MCF 10A (cell line): ENCODE measurements at regions not wholly inside any gene's neighbourhood (a gene's known extent, or its start where the extent isn't known, plus 50 kb on each side); places are given as distances from the start of the nearest gene placed in this dataset.

Experiments
- BruUV-seq: library from RNA; stranded (reverse); fragments of 400-500 nt; replicated peaks from 2 replicates; lab custom pipeline; 2021; lab: Mats Ljungman, UMichigan
- CTCF ChIA-PET: fragments of 300-600 bp; sonication (Branson Sonifier 250); formaldehyde crosslinking; extraction: SDS; loops from one replicate; lab custom pipeline; 2021; ENCODE audit warnings: antibody characterized with exemption, inconsistent platforms; lab: Yijun Ruan, JAX
- POLR2A ChIA-PET: fragments of 300-600, 350-650 bp; sonication (Branson Sonifier 250); formaldehyde crosslinking; extraction: SDS; loops from one replicate; lab custom pipeline; 2020; ENCODE audit warnings: antibody characterized with exemption, inconsistent platforms; lab: Yijun Ruan, JAX
- DNase-seq: peaks from one replicate; pipeline ENCODE4 v3.0.0-alpha.2; 2018; ENCODE audit not compliant: unreplicated experiment
- H3K27ac Mint-ChIP-seq: one replicate; pipeline ENCODE4 v1.8.0; 2022; ENCODE audit warnings: mild to moderate bottlenecking, low read depth, mixed read lengths; ENCODE audit not compliant: unreplicated experiment
- H3K27me3 Mint-ChIP-seq: one replicate; pipeline ENCODE4 v1.8.0; 2022; ENCODE audit warnings: mixed read lengths; ENCODE audit not compliant: insufficient read depth, unreplicated experiment
- H3K36me3 Mint-ChIP-seq: one replicate; pipeline ENCODE4 v1.8.0; 2022; ENCODE audit warnings: mild to moderate bottlenecking, moderate library complexity, mixed read lengths; ENCODE audit not compliant: insufficient read depth, unreplicated experiment
- H3K4me1 Mint-ChIP-seq: one replicate; pipeline ENCODE4 v1.8.0; 2022; ENCODE audit warnings: mixed read lengths; ENCODE audit not compliant: insufficient read depth, unreplicated experiment
- H3K4me3 Mint-ChIP-seq: one replicate; pipeline ENCODE4 v1.8.0; 2022; ENCODE audit warnings: mild to moderate bottlenecking, moderate library complexity, mixed read lengths; ENCODE audit not compliant: unreplicated experiment
- H3K9me3 Mint-ChIP-seq: one replicate; pipeline ENCODE4 v1.8.0; 2022; ENCODE audit warnings: mixed read lengths; ENCODE audit not compliant: unreplicated experiment
- CTCF ChIP-seq: fragments of 200-600 bp; IDR thresholded peaks from one replicate; pipeline ENCODE4 v1.8.0; 2022; ENCODE audit warnings: antibody characterized with exemption, mild to moderate bottlenecking; ENCODE audit not compliant: unreplicated experiment
- intact Hi-C: fragments of 100-400 bp; cut with micrococcal nuclease; formaldehyde crosslinking; loops from 2 replicates; pipeline ENCODE4 v1.14.1; 2022

GRCh38 chr5:29770936-29771335 lies 1422.5 kb upstream of the CDH6 start:
- no peak for DNase-seq
- CTCF ChIA-PET = interaction anchor here (0.6 to 1.5 kb wide), 3 partner anchors 17 to 1387 kb away, joined by 3 to 5 read pairs (median 4); no protein-coding TSS in a partner anchor
- no peaks in the 10 kb centered on the region for H3K27me3 Mint-ChIP-seq
- POLR2A ChIA-PET = interaction anchor here (0.7 kb wide), 1 partner anchor 570 kb away, joined by 3 read pairs; no protein-coding TSS in a partner anchor
- no peak for TF ChIP-seq CTCF
- H3K36me3 Mint-ChIP-seq = no peaks in the 10 kb centered on the region
- intact Hi-C loops = no loop called here
- no TSS peak for BruUV-seq
- no peak overlapping the region for H3K4me3 Mint-ChIP-seq
- H3K27ac Mint-ChIP-seq = no peak overlapping the region
- no peaks in the 10 kb centered on the region for H3K9me3 Mint-ChIP-seq
- H3K4me1 Mint-ChIP-seq = no peaks in the 10 kb centered on the region

GRCh38 chr5:29769474-29769873 lies 1424.0 kb upstream of the CDH6 start:
- DNase-seq = no peak
- CTCF ChIA-PET = interaction anchor here (1.3 to 1.5 kb wide), 2 partner anchors 19 to 40 kb away, joined by 4 to 5 read pairs; no protein-coding TSS in a partner anchor
- H3K9me3 Mint-ChIP-seq = no peaks in the 10 kb centered on the region
- no peak overlapping the region for H3K27ac Mint-ChIP-seq
- H3K4me1 Mint-ChIP-seq = no peaks in the 10 kb centered on the region
- no peaks in the 10 kb centered on the region for H3K27me3 Mint-ChIP-seq
- intact Hi-C loops = no loop called here
- TF ChIP-seq CTCF = no peak
- no peaks in the 10 kb centered on the region for H3K36me3 Mint-ChIP-seq
- no peak overlapping the region for H3K4me3 Mint-ChIP-seq
- POLR2A ChIA-PET = no interaction called here
- no TSS peak for BruUV-seq

- BruUV-seq = no TSS peak
Measured at GRCh38 chr5:29758986-29759421, 1434.5 kb upstream of the CDH6 start.

GRCh38 chr5:29750453-29750852 lies 1443.0 kb upstream of the CDH6 start:
- no peak for DNase-seq
- no TSS peak for BruUV-seq
- no peak for TF ChIP-seq CTCF
- ChIA-PET POLR2A (no interaction called here), CTCF (interaction anchor here (0.6 to 0.7 kb wide), 2 partner anchors 54 to 1520 kb away, joined by 3 to 4 read pairs; no protein-coding TSS in a partner anchor)
- H3K27ac Mint-ChIP-seq = no peak overlapping the region
- H3K9me3 Mint-ChIP-seq = no peaks in the 10 kb centered on the region
- H3K36me3 Mint-ChIP-seq = no peaks in the 10 kb centered on the region
- H3K27me3 Mint-ChIP-seq = no peaks in the 10 kb centered on the region
- H3K4me1 Mint-ChIP-seq = no peaks in the 10 kb centered on the region
- intact Hi-C loops = no loop called here
- no peak overlapping the region for H3K4me3 Mint-ChIP-seq

More at GRCh38 chr5:29758986-29759421, 1434.5 kb upstream of the CDH6 start:
- H3K36me3 Mint-ChIP-seq = no peaks in the 10 kb centered on the region
- intact Hi-C loops = no loop called here
- H3K4me1 Mint-ChIP-seq = no peaks in the 10 kb centered on the region
- TF ChIP-seq CTCF = no peak
- no peaks in the 10 kb centered on the region for H3K9me3 Mint-ChIP-seq
- DNase-seq = no peak
- H3K27ac Mint-ChIP-seq = no peak overlapping the region
- no peak overlapping the region for H3K4me3 Mint-ChIP-seq
- H3K27me3 Mint-ChIP-seq = no peaks in the 10 kb centered on the region
- ChIA-PET POLR2A (interaction anchor here (0.6 kb wide), 1 partner anchor 30 kb away, joined by 3 read pairs; no protein-coding TSS in a partner anchor), CTCF (interaction anchor here (0.9 kb wide), 1 partner anchor 37 kb away, joined by 3 read pairs; no protein-coding TSS in a partner anchor)
